NCI-H446 treated with DMSO at 0.1 percent for 48 hours (cell line): ENCODE measurements at regions not wholly inside any gene's neighbourhood (a gene's known extent, or its start where the extent isn't known, plus 50 kb on each side); places are given as distances from the start of the nearest gene placed in this dataset.
"Not testable (repeated sequence)": the region's sequence is repeated elsewhere in the genome, so short reads cannot be mapped to it uniquely, and the experiment has no call there.

Experiments used
- DNase-seq: peaks from one replicate; lab custom pipeline; 2025; lab: John Stamatoyannopoulos, UW

DNA sequence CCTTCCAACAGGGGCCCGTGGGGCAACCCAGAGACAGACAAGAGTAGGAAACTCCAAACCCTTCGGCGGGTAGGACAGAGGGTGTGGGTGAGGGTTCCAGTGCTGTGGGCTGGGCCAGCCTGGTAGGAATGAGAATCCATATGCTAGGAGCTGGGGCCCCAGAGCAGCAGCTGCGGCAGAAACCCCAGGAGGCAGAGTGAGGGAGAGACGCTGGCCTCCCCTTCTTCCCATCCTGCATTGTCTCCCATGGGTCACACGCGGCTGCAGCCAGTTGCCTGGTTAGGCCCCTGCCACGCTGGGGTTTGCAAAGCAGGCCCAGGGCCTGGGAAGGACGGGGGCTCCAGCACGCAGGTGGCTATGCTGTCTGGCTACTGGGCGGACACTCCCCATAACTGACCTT, 113.1 kb upstream of the CCZ1B start:
- DNase-seq: not testable (repeated sequence)

DNA sequence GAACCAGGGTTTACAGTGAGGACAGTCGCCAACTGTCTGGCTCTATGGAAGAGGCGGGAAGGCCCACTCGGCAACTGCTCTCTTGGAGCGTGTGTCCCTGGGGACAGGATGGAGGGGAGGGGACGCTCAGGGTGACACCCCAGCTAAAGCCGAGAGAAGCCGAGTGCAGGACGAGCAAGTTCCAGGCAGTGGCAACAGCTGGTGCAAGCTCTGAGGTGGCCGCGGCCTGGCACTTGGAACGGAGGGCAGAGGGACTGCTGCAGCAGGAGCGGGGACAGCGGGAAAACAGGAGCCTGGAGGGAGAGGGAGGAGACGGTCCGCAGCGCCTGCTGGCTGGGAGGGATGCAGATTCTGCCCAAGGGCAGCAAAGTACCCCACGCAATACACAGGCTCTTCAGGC, 113.8 kb upstream of the CCZ1B start:
- not testable (repeated sequence) for DNase-seq

DNA sequence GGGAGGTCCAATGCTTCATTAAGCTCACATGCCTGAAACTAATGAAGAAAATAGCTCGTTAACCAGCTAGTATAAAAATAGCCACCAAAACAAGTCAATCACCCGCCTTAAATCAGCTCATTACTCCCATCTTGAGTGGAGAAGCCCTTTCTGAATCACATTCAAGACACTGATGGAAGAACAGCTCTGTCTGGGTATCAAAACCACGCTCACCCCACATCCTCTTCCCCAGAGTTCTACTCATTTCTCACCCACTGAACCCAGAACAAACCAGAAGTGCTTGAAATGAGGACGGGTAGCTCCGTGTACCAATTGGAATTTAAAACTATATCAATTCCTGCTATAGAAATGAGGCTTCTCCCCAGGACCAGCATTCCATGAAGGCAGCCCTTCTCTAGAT, 120.8 kb upstream of the CCZ1B start:
- DNase-seq: not testable (repeated sequence)

DNA sequence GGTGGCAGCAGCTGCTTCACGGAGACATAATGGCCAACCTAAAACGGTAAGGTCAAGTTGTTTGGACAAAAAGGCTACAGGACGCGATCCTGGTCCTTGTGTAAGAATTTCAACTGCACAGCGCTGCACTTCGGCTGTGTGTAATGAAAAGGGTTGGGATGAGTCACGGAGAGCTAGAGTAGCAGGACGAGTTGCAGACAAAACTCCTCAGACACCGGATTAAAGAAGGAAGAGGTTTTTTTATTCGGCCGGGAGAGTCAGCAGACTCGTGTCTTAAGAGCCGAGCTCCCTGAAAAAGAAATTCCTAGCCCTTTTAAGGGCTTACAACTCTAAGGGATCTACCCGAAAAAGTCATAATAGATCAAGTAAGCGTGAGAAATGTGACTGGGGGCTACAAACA, 124.2 kb upstream of the CCZ1B start:
- DNase-seq: not testable (repeated sequence)

DNA sequence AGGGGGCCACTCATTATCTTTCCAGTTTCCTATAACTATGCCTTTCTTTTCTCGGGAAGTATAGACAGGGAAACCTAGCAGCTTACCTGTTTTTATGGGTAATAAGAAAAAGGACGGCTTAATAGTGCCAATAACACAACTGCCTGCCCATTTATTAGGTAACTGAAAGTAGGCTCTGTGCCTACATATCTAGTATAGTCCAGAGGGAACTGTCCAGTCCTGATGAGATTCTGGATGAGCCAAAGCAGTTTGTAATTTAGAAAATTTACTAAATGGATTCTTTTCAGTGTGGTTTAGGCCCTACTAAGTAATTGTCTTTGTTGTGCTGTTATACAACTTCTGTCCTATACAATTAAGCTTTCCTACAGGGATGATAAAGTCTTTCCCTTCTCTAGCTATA, 125.5 kb upstream of the CCZ1B start:
- DNase-seq: not testable (repeated sequence)

DNA sequence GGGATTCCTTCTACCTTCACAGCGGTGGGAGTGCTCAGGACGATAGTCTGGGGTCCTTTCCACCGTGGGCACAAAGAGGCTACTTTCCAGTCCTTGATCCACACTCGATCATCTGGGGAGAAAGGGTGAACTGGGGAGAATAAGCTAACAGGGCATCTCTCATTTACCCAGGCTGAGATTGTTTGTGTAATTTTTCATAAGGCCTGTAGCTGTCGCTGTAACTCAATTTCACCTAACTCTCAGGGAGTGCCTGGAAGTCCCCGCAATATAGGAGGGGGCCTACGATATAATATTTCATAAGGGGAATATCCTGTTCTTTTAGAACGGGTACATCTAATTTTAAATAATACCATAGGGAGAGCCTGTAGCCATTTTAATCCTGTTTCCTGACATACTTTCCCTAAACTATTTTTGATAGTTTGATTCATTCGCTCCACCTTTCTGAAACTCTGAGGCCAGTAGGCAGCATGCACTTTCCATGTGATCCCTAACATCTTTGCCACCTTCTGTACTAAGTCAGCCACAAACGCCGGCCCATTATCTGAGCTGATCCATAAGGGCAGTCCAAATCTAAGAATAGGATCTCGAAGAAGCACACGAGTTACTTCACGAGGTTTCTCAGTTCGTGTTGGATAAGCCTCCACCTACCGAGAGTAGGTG, 127.2 kb upstream of the CCZ1B start:
- DNase-seq: not testable (repeated sequence)

DNA sequence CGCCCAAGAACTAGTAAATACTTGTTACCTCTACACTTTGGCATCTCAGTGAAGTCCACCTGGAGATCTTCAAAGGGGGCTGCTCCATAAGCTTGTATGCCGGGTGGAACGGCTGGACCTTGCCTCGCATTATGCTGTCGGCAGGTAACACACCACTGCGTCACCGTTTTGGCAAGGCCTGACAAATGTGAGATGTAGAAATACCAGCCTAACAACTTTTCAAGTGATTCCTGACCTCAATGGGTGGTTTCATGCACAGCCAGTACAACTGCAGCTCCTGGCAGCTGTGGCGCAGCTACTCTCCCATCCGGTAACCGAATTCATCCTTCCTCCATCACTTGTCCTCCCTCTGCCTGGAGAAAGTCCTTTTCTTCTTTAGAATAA, 127.7 kb upstream of the CCZ1B start:
- DNase-seq: not testable (repeated sequence)

DNA sequence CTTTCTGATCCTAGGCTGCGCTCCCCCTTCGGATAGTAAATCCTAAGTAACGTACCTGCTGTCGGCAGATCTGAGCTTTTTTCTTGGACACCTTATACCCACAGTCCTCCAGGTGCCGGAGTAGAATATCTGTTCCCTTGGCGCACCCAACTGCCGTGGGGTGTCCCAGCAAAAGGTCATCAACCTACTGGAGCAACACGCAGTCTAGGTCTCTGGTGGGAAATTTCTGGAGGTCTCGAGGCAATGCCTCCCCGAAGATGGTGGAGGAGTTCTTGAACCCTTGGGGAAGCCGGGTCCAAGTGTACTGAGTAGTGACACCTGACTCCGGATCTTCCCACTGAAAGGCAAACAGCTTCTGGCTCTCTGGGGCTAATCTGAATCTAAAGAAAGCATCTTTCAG, 129.3 kb upstream of the CCZ1B start:
- DNase-seq: not testable (repeated sequence)

DNA sequence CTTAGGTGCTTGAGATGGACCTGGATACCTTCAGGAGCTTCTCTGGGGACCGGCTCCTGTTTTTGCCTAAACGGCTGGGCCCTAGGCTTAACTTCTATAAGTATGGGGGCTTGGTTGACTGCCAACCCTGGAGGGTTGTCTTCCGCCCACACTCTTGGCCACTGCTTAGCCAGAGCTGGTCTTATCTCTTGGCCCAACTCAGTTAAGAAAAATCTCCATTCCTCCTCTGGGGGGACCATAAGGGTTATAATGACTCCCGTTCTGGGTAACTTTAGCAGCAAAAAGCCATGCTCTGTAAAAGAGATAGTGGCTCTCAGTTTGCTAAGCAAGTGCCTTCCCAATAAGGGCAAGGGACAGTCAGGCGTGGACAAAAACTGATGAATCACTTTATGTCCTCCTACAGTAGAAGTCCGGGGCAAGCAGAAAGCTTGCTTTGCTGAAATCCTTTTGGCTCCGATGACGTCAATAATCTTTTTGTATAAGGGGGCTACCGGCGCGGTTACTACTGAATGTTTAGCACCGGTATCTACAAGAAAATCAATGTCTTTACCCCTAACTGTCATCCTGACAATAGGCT, 130.0 kb upstream of the CCZ1B start:
- not testable (repeated sequence) for DNase-seq

DNA sequence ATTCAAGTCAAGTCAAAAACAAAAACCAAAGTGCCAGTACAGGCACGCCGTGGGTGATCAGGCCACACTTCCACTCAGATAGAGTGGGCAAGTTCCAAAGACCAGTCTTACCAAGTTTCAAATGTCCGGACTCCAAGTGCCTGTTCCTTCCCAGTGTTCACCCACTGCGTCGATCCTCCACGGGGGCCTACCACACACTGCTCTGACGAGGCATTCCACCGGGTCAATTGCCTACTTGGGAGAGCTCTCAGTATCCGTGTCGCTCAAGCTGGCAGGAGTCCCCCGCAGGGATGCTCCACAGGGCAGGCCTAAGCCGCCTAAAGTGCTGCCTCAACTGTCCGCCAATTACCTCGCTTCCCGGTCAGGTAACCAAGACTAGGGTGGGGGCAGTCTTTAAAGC, 132.3 kb upstream of the CCZ1B start:
- not testable (repeated sequence) for DNase-seq

DNA sequence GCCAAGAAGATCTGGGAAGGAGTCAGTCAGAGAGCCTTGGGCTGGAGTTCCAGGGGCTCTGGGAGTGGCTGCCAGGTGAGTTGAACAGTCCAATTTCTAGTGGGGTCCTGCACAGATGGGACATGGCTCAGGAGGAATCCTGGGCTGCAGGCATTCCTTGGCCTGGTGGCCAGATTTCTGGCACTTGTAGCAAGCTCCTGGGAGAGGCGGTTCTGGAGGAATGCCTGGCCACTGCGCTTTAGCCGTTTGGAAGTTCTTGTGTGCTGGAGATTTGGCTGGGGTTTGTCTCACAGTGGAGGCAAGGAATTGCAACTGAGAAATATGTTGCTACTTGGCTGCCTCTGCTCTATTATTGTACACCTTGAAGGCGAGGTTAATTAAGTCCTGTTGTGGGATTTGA, 133.9 kb upstream of the CCZ1B start:
- not testable (repeated sequence) for DNase-seq

DNA sequence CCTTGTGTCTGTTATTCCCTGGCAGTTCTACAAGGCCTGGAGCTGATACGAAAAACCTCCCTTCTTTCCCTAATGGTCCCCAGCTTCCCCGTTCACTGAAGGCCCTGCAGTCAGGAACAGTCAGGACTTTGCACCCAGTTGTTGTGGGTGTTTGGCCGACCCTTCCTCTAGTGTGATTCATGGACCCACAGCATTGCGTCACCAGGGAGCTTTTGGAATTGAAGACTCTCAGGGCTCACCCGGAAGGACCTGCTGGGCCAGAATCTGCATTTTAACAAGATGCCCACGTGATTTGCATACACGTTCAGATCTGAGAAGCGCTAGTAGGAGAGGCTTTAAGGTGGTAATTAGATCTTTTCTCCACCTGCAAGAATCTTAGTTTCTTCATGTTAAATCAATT, 136.8 kb upstream of the CCZ1B start:
- not testable (repeated sequence) for DNase-seq

DNA sequence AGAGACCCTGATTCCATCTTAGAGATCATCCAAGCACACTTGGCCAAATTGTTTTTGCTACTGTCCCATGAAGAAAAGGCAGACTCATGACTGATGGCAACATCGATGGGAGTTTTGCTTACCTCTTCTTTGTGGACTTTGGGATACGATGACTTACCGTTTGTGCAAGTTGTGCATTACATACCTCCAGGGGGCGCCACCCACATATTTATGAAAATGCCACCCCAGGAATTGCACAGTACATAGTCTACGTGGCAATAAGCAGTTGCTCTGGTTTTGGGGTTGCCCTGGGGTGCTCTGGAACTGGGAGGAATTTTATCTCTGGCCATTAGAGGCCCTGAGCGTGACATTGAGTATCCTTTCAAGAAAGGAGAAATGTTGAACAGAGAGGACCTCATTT, 139.0 kb upstream of the CCZ1B start:
- DNase-seq: not testable (repeated sequence)

DNA sequence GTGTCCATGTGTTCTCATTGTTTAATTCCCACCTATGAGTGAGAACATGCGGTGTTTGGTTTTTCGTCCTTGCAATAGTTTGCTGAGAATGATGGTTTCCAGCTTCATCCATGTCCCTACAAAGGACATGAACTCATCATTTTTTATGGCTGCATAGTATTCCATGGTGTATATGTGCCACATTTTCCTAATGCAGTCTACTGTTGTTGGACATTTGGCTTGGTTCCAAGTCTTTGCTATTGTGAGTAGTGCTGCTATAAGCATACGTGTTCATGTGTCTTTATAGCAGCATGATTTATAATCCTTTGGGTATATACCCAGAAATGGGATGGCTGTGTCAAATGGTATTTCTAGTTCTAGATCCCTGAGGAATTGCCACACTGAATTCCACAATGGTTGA, 144.1 kb upstream of the CCZ1B start:
- not testable (repeated sequence) for DNase-seq

DNA sequence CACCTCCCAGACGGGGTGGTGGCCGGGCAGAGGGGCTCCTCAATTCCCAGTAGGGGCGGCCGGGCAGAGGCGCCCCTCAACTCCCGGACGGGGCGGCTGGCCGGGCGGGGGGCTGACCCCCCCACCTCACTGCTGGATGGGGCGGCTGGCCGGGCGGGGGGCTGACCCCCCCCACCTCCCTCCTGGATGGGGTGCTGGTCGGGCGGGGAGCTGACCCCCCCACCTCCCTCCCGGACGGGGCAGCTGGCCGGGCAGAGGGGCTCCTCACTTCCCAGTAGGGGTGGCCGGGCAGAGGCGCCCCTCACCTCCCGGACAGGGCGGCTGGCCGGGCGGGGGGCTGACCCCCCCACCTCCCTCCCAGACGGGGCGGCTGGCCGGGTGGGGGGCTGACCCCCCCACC, 148.8 kb upstream of the CCZ1B start:
- DNase-seq: not testable (repeated sequence)

DNA sequence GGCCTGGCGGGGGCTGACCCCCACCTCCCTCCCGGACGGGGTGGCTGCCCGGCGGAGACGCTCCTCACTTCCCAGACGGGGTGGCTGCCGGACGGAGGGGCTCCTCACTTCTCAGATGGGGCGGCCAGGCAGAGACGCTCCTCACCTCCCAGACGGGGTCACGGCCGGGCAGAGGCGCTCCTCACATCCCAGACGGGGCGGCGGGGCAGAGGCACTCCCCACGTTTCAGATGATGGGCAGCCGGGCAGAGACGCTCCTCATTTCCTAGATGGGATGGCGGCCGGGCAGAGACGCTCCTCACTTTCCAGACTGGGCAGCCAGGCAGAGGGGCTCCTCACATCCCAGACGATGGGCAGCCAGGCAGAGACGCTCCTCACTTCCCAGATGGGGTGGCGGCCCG, 149.3 kb upstream of the CCZ1B start:
- DNase-seq: not testable (repeated sequence)

DNA sequence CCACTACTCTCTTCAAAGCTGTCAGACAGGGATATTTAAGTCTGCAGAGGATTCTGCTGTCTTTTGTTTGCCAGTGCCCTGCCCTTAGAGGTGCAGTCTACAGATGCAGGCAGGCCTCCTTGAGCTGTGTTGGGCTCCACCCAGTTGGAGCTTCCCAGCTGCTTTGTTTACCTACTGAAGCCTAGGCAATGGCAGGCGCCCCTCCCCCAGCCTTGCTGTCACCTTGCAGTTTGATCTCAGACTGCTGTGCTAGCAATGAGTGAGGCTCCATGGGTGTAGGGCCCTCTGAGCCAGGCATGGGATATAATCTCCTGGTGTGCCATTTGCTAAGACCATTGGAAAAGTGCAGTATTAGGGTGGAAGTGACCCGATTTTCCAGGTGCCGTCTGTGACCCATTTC, 151.3 kb upstream of the CCZ1B start:
- DNase-seq: not testable (repeated sequence)

DNA sequence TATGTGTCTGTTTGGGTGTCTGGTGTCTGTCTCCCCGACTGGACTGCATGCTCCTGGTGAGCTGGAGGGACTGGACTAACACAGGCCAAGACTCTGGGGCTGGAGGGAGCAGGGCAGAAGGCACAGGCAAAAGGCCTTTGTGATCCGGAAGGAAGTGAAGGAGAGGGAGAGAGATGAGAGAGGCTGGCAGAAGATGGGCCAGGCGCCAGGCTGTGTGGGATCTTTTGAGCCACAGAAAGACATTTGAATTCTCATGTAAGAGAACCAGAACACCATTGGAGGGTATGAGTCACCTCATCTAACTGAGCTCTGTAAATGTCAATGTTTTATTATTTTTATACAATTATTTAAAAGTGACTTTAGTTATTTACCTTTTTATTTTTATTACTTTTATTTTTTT, 152.3 kb upstream of the CCZ1B start:
- DNase-seq: not testable (repeated sequence)

DNA sequence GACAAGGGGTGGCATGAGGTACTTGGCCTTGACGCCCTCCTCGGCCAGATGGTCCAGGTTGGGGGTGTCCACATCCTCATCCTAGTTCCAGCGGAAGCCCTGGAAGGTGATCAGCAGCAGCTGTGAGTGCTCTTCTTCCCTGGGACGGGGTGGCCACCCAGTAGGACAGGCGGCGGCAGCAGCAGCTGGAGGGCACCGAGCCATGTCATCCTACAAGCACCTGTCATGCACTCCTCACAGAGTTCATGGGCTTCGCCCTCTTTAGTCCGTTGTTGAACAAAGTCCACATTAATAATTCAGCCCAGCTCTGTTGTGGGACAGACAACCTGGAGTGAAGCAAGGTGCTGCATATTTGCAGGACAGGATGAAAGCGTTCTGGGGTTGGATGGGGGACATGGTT, 153.4 kb upstream of the CCZ1B start:
- not testable (repeated sequence) for DNase-seq

DNA sequence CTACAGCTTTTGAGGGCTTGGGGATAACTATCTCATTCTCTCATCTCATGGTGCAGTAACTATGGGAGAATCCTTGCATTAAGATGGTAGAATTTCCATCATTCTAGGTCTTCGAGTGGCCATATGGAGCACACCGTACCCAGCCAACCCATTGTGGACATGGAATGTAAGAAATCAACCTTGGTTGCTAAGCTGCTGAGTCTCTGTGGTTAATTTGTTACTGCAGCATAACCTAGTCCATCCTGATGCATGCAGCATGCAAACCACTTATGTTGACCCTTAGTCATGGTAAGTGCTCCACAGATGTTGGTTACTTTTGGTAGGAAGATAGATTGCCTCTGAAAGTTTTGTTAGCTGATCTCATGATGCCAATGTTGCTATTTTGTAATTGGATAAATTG, 156.3 kb upstream of the CCZ1B start:
- DNase-seq: not testable (repeated sequence)

DNA sequence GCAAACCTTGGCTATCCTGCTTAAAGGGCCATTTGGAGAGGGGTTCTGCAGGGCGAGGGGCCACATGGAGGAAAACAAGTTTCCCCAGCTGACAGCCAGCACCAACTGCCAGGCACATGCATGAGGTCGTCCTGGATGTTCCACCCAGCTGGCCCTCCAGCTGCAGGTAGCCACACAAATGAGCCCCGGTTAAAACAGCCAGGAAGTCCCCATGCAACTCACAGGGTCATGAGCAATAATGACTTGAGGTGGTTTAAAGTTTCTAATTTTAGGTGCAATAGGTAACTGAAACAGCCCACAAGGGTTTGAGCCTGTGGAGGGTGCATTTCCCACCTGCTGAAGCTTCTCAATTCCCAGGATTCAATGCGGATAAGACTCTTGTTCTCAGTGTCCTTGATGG, 160.8 kb upstream of the CCZ1B start:
- not testable (repeated sequence) for DNase-seq

DNA sequence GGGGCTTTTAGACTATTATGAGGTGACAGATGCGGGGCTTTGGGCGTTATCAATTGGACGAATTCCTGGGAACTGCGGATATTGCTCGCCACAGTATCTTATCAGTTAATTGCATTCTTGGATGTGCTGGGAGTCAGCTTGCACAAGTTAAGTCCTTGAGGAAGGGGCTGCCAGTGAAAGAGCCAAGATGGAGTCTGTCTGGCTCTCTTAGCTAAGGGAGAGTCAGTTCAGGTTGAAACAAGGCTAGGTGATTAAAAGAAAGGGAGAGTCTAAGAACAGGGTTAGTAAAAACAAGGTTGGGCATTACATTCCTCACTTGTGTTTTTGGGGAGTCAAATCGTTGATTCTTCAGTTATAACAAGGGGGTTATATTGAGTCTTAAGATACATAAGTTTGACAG, 162.5 kb upstream of the CCZ1B start:
- not testable (repeated sequence) for DNase-seq

DNA sequence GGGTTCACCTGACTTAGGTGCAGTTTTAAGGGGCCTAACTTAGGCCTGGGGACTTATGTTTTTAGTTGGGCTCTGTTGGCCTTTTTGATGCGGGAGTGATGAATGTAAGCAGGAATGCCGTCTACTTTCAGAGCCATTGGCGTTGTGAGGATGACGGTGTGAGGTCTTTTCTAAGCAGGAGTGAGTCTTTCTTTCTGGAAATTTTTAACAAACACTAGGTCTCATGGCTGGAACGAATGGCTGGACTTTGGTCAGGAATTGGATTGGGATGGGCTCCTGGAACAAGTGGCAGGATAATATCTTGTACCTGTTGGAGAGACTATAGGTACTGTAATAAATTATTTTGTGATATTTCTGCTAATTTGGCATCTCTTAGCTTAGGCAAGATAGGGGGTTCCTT, 163.9 kb upstream of the CCZ1B start:
- DNase-seq: not testable (repeated sequence)
